H1 (cell line): ENCODE measurements at regions not wholly inside any gene's neighbourhood (a gene's known extent, or its start where the extent isn't known, plus 50 kb on each side); places are given as distances from the start of the nearest gene placed in this dataset.

ENCODE experiments used
- CTCF ChIA-PET: fragments of 300-600 bp; sonication (Branson Sonifier 250); formaldehyde crosslinking; loops from one replicate; lab custom pipeline; 2021; ENCODE audit not compliant: partially characterized antibody; lab: Charles Lee
- POLR2A ChIA-PET: fragments of 300-600 bp; sonication (Branson Sonifier 250); formaldehyde crosslinking; loops from one replicate; lab custom pipeline; 2021; ENCODE audit warnings: inconsistent platforms; ENCODE audit not compliant: partially characterized antibody; lab: Charles Lee
- DNase-seq, 2 experiments: peaks; one replicate each; pipeline versions ENCODE4 v3.0.0 to v3.0.0-alpha.2; 2010 to 2022; ENCODE audit warnings: low spot score in 2 of 2, low read depth in 1 of 2, mixed read lengths in 1 of 2
- FAIRE-seq: peaks from 2 replicates; lab custom pipeline; 2011; peaks lifted over from hg19 to GRCh38; lab: Jason Lieb, UNC
- H2AFZ ChIP-seq: 2 replicates; pipeline ENCODE4 v1.8.1; 2012; ENCODE audit warnings: low read length, inconsistent platforms
- H2AK5ac ChIP-seq: 2 replicates; pipeline ENCODE4 v1.6.1; 2013; ENCODE audit warnings: low read depth, low read length
- H2BK120ac ChIP-seq: replicated peaks from 2 replicates; pipeline ENCODE3; 2013; ENCODE audit warnings: low read depth, low read length, inconsistent platforms
- H2BK12ac ChIP-seq: 2 replicates; pipeline ENCODE4 v1.6.1; 2013; ENCODE audit warnings: low read depth, low read length
- H2BK15ac ChIP-seq: 2 replicates; pipeline ENCODE4 v1.6.1; 2013; ENCODE audit warnings: low read length
- H2BK20ac ChIP-seq: 2 replicates; pipeline ENCODE4 v1.6.1; 2013; ENCODE audit warnings: low read length
- H2BK5ac ChIP-seq: 2 replicates; pipeline ENCODE4 v1.6.1; 2013; ENCODE audit warnings: low read depth, low read length
- H3K14ac ChIP-seq: 2 replicates; pipeline ENCODE4 v1.6.1; 2013; ENCODE audit warnings: inconsistent platforms; ENCODE audit not compliant: insufficient read length
- H3K18ac ChIP-seq: 2 replicates; pipeline ENCODE4 v1.6.1; 2013; ENCODE audit warnings: low read length; ENCODE audit errors: extremely low read depth
- H3K23ac ChIP-seq: 2 replicates; pipeline ENCODE4 v1.6.1; 2013; ENCODE audit warnings: inconsistent platforms; ENCODE audit not compliant: insufficient read length
- H3K23me2 ChIP-seq: 2 replicates; pipeline ENCODE4 v1.6.1; 2013; ENCODE audit warnings: low read depth, low read length
- H3K27ac ChIP-seq: 2 replicates; pipeline ENCODE4 v1.6.1; 2011; ENCODE audit warnings: low read depth, low read length, inconsistent platforms
- H3K27me3 ChIP-seq, 4 experiments: replicated peaks in 1 of 4; 1 replicate in 1 of 4; 2 replicates in 3 of 4; pipeline versions ENCODE4 v1.6.1 to v1.8.1; 2011 to 2013; ENCODE audit warnings: low read length in 3 of 4, mild to moderate bottlenecking in 3 of 4, inconsistent platforms in 2 of 4, mixed read lengths in 2 of 4, moderate library complexity in 1 of 4; ENCODE audit not compliant: control insufficient read depth in 3 of 4, insufficient read depth in 3 of 4; ENCODE audit errors: extremely low read depth in 1 of 4
- H3K36me3 ChIP-seq, 4 experiments: 2 replicates each; pipeline versions ENCODE4 v1.6.1 to v1.8.1; 2011 to 2013; ENCODE audit warnings: mild to moderate bottlenecking in 4 of 4, low read length in 3 of 4, moderate library complexity in 2 of 4, control low read depth in 1 of 4, inconsistent platforms in 1 of 4; ENCODE audit not compliant: insufficient read depth in 4 of 4, control insufficient read depth in 2 of 4
- H3K4ac ChIP-seq: replicated peaks from 2 replicates; pipeline ENCODE3; 2013; ENCODE audit warnings: low read length, low read depth, mixed read lengths, inconsistent platforms; ENCODE audit not compliant: insufficient read length
- H3K4me1 ChIP-seq, 4 experiments: replicated peaks in 1 of 4; 1 replicate in 1 of 4; 2 replicates in 3 of 4; pipeline versions ENCODE4 v1.6.1 to v1.8.1; 2011 to 2013; ENCODE audit warnings: low read length in 3 of 4, inconsistent platforms in 2 of 4, mixed read lengths in 1 of 4; ENCODE audit not compliant: insufficient read depth in 4 of 4, control insufficient read depth in 3 of 4
- H3K4me2 ChIP-seq, 2 experiments: 2 replicates each; pipeline versions ENCODE4 v1.6.1 to v1.8.1; 2011 to 2013; ENCODE audit warnings: low read depth in 2 of 2, low read length in 2 of 2, control low read depth in 1 of 2, inconsistent platforms in 1 of 2, mild to moderate bottlenecking in 1 of 2; ENCODE audit not compliant: insufficient read depth in 1 of 2
- H3K4me3 ChIP-seq, 4 experiments: fragments of 200-600, 300-600 bp in 1 of 4; sonication (generic), shearing (Covaris generic), sonication (Bioruptor Twin) in 1 of 4; 2 replicates each; pipeline versions ENCODE4 v1.5.1 to v1.8.1; 2011 to 2016; ENCODE audit warnings: low read length in 4 of 4, low read depth in 3 of 4, control low read depth in 2 of 4, inconsistent platforms in 2 of 4, mild to moderate bottlenecking in 2 of 4, mixed read lengths in 1 of 4, moderate library complexity in 1 of 4; ENCODE audit not compliant: insufficient read depth in 2 of 4; ENCODE audit errors: extremely low read depth in 1 of 4
- H3K56ac ChIP-seq: replicated peaks from 2 replicates; pipeline ENCODE3; 2013; ENCODE audit warnings: low read depth, mild to moderate bottlenecking, mixed read lengths, low read length, inconsistent platforms; ENCODE audit not compliant: insufficient read length
- H3K79me1 ChIP-seq: 2 replicates; pipeline ENCODE4 v1.6.1; 2013; ENCODE audit warnings: low read depth, low read length, control low read depth
- H3K79me2 ChIP-seq, 2 experiments: 2 replicates each; pipeline versions ENCODE4 v1.6.1 to v1.8.1; 2012 to 2013; ENCODE audit warnings: low read length in 2 of 2, mild to moderate bottlenecking in 2 of 2, inconsistent platforms in 1 of 2; ENCODE audit not compliant: insufficient read depth in 2 of 2, control insufficient read depth in 1 of 2
- H3K9ac ChIP-seq, 4 experiments: replicated peaks in 1 of 4; 1 replicate in 1 of 4; 2 replicates in 3 of 4; pipeline versions ENCODE4 v1.6.1 to v1.8.1; 2011 to 2013; ENCODE audit warnings: low read depth in 3 of 4, low read length in 3 of 4, control low read depth in 2 of 4, mild to moderate bottlenecking in 2 of 4, moderate library complexity in 2 of 4, inconsistent platforms in 1 of 4; ENCODE audit errors: extremely low read depth in 1 of 4
- H3K9me3 ChIP-seq, 2 experiments: 2 replicates each; pipeline versions ENCODE4 v1.6.1 to v1.8.1; 2012 to 2013; ENCODE audit warnings: mild to moderate bottlenecking in 2 of 2, moderate library complexity in 2 of 2, control low read depth in 1 of 2, inconsistent platforms in 1 of 2, low read depth in 1 of 2, low read length in 1 of 2, mixed read lengths in 1 of 2; ENCODE audit not compliant: insufficient read depth in 2 of 2
- H4K20me1 ChIP-seq, 2 experiments: replicated peaks in 1 of 2; 2 replicates each; pipeline versions ENCODE3 to v1.8.1; 2011 to 2013; ENCODE audit warnings: inconsistent platforms in 2 of 2, low read length in 2 of 2, mild to moderate bottlenecking in 1 of 2; ENCODE audit not compliant: insufficient read depth in 2 of 2, control insufficient read depth in 1 of 2
- H4K5ac ChIP-seq: 2 replicates; pipeline ENCODE4 v1.6.1; 2013; ENCODE audit warnings: low read length, low read depth, mixed read lengths, inconsistent platforms; ENCODE audit not compliant: insufficient read length
- H4K8ac ChIP-seq: 2 replicates; pipeline ENCODE4 v1.8.0; 2013; ENCODE audit warnings: mild to moderate bottlenecking, moderate library complexity, low read length, inconsistent platforms; ENCODE audit not compliant: insufficient read depth; ENCODE audit errors: extremely low read depth
- H4K91ac ChIP-seq: replicated peaks from 2 replicates; pipeline ENCODE3; 2013; ENCODE audit warnings: low read length, mixed read lengths, inconsistent platforms; ENCODE audit not compliant: insufficient read length
- ASH2L ChIP-seq: fragments of 200-600, 300-600 bp; sonication (generic); IDR thresholded peaks from one replicate; pipeline ENCODE4 v1.7.1; 2017; ENCODE audit warnings: low read length
- HDAC6 ChIP-seq: IDR thresholded peaks from one replicate; pipeline ENCODE4 v1.7.1; 2012; ENCODE audit warnings: low read depth, mild to moderate bottlenecking, inconsistent platforms, low read length, moderate library complexity
- JUND ChIP-seq: IDR thresholded peaks from 2 replicates; pipeline ENCODE4 v1.6.1; 2011; ENCODE audit warnings: mild to moderate bottlenecking, improper control_type of control experiment, low read length
- MAX ChIP-seq: IDR thresholded peaks from 2 replicates; pipeline ENCODE4 v1.6.1; 2012; ENCODE audit warnings: inconsistent platforms
- PHF8 ChIP-seq: fragments of 200-600 bp; sonication (generic); conservative IDR thresholded peaks from 2 replicates; pipeline ENCODE4 v1.7.1; 2012; ENCODE audit warnings: low read depth, mild to moderate bottlenecking, inconsistent platforms, low read length, moderate library complexity
- SAP30 ChIP-seq: fragments of 300-600 bp; sonication (generic); IDR thresholded peaks from 2 replicates; pipeline ENCODE4 v1.7.1; 2012; ENCODE audit warnings: low read length, moderate library complexity, mild to moderate bottlenecking, inconsistent platforms; ENCODE audit not compliant: insufficient read depth, insufficient replicate concordance
- SIN3A ChIP-seq, 2 experiments: IDR thresholded peaks in 1 of 2; conservative IDR thresholded peaks in 1 of 2; 2 replicates each; pipeline ENCODE4 v1.6.1; 2011 to 2012; ENCODE audit warnings: low read length in 2 of 2, improper control_type of control experiment in 1 of 2, low read depth in 1 of 2, mild to moderate bottlenecking in 1 of 2
- USF2 ChIP-seq: IDR thresholded peaks from 2 replicates; pipeline ENCODE4 v1.6.1; 2011; ENCODE audit warnings: low read length, improper control_type of control experiment
- YY1 ChIP-seq: IDR thresholded peaks from 2 replicates; pipeline ENCODE4 v1.6.1; 2011; ENCODE audit warnings: low read depth, mild to moderate bottlenecking, low read length
- WGBS, 2 experiments: shearing (Covaris generic) in 1 of 2; methylation state at CpG; one replicate each; pipeline versions ENCODE4 v1.1.6 to v1.1.7; 2013 to 2015; ENCODE audit warnings: low lambda C conversion rate in 2 of 2, mixed read lengths in 2 of 2, inconsistent platforms in 1 of 2, low coverage in 1 of 2, missing lambda C conversion rate in 1 of 2; ENCODE audit not compliant: insufficient replicate concordance in 2 of 2, insufficient coverage in 1 of 2, insufficient read length in 1 of 2; ENCODE audit errors: extremely low coverage in 1 of 2, missing lambda C conversion rate in 1 of 2; 5-methylcytosine and 5-hydroxymethylcytosine counted together

GRCh38 chr5:158212237-158212636 is 353.3 kb upstream of the CLINT1 start:
- Histone ChIP-seq H3K56ac (no peak overlapping the region), H4K91ac (no peak overlapping the region), H3K4me2 (no peak overlapping the region), H3K18ac (no peak overlapping the region), H3K23me2 (no peaks in the 10 kb centered on the region), H3K4me1 (peaks cover 0 to 3% (median 1%) of the 10 kb centered on the region in 4 experiments; a peak in 1 of 7 replicates), H2AK5ac (no peak overlapping the region), H3K79me1 (no peaks in the 10 kb centered on the region), H4K20me1 (no peaks in the 10 kb centered on the region), H2BK5ac (no peak overlapping the region), H4K8ac (no peak overlapping the region), H2BK20ac (no peak overlapping the region), H2BK12ac (no peak overlapping the region), H3K9me3 (no peaks in the 10 kb centered on the region), H3K9ac (no peak overlapping the region), H3K4ac (no peak overlapping the region), H3K36me3 (no peaks in the 10 kb centered on the region), H3K23ac (no peak overlapping the region), H3K27ac (no peak overlapping the region), H3K79me2 (no peaks in the 10 kb centered on the region), H4K5ac (no peak overlapping the region), H3K4me3 (no peak overlapping the region), H2BK15ac (no peak overlapping the region), H3K27me3 (no peaks in the 10 kb centered on the region), H2AFZ (no peak overlapping the region), H3K14ac (no peak overlapping the region), H2BK120ac (no peak overlapping the region)
- 88% methylated on average over 2 of the region's 2 CpGs; no CpG with 5 or more reads in 1 of the 2 experiments for WGBS, 2 experiments
- ChIA-PET POLR2A (no interaction called here), CTCF (no interaction called here)
- DNase-seq: no peak
- FAIRE-seq: no peak
- TF ChIP-seq JUND (no peak), ASH2L (no peak), PHF8 (no peak), YY1 (no peak), SIN3A (conservative IDR thresholded peaks at IDR 0.05 in 1 of 2, IDR thresholded peaks at IDR 0.05 in 1 of 2; ENCODE audit: low read depth in 1 of 2, low read length in 2 of 2) (no peak), SAP30 (no peak), USF2 (no peak), HDAC6 (no peak), MAX (no peak)
